SK-N-DZ (cell line): ENCODE measurements at regions not wholly inside any gene's neighbourhood (a gene's known extent, or its start where the extent isn't known, plus 50 kb on each side); places are given as distances from the start of the nearest gene placed in this dataset.
"Not testable (repeated sequence)": the region's sequence is repeated elsewhere in the genome, so short reads cannot be mapped to it uniquely, and the experiment has no call there.

Experiments used
- DNase-seq: peaks from one replicate; pipeline ENCODE4 v3.0.0-alpha.2; 2015; ENCODE audit warnings: low spot score

GRCh38 chr22:22296047-22296446, 51.5 kb downstream of the VPREB1 start:
- not testable (repeated sequence) for DNase-seq

GRCh38 chr22:22297159-22297793, 52.7 kb downstream of the VPREB1 start:
- not testable (repeated sequence) for DNase-seq

GRCh38 chr22:22297794-22298653, 53.4 kb downstream of the VPREB1 start:
- peak; percentile 57 for DNase-seq

- DNase-seq = not testable (repeated sequence)
Observed at GRCh38 chr22:22298654-22299009, 54.0 kb downstream of the VPREB1 start.

GRCh38 chr22:22300511-22300910, 55.9 kb downstream of the VPREB1 start:
- DNase-seq = not testable (repeated sequence)

- DNase-seq = not testable (repeated sequence)
Observed at GRCh38 chr22:22300946-22301345, 56.4 kb downstream of the VPREB1 start.

GRCh38 chr22:22316589-22316988, 72.0 kb downstream of the VPREB1 start:
- DNase-seq = no peak

- no peak for DNase-seq
Observed at GRCh38 chr22:22318723-22319465, 74.3 kb downstream of the VPREB1 start.

GRCh38 chr22:22321743-22322611, 77.4 kb downstream of the VPREB1 start:
- DNase-seq = peak; percentile 66

- no peak for DNase-seq
Observed at GRCh38 chr22:22322792-22323191, 78.2 kb downstream of the VPREB1 start.

GRCh38 chr22:22327723-22328122, 83.1 kb downstream of the VPREB1 start:
- DNase-seq = no peak

GRCh38 chr22:22329792-22330191, 85.2 kb downstream of the VPREB1 start:
- no peak for DNase-seq

GRCh38 chr22:22335640-22336039, 91.1 kb downstream of the VPREB1 start:
- DNase-seq = not testable (repeated sequence)

GRCh38 chr22:22336333-22336732, 91.7 kb downstream of the VPREB1 start:
- DNase-seq = not testable (repeated sequence)

GRCh38 chr22:22338778-22339177, 94.2 kb downstream of the VPREB1 start:
- DNase-seq = not testable (repeated sequence)

GRCh38 chr22:22341736-22342135, 97.2 kb downstream of the VPREB1 start:
- no peak for DNase-seq

- DNase-seq = peak; percentile 32
Observed at GRCh38 chr22:22342697-22343580, 98.4 kb downstream of the VPREB1 start.

- DNase-seq = no peak
Observed at GRCh38 chr22:22343581-22344296, 99.2 kb downstream of the VPREB1 start.

GRCh38 chr22:22344430-22344829, 99.8 kb downstream of the VPREB1 start:
- no peak for DNase-seq

GRCh38 chr22:22345781-22346180, 101.2 kb downstream of the VPREB1 start:
- no peak for DNase-seq
